ENCODE measurements at regions not wholly inside any gene's neighbourhood (a gene's known extent, or its start where the extent isn't known, plus 50 kb on each side); places are given as distances from the start of the nearest gene placed in this dataset.

DNA sequence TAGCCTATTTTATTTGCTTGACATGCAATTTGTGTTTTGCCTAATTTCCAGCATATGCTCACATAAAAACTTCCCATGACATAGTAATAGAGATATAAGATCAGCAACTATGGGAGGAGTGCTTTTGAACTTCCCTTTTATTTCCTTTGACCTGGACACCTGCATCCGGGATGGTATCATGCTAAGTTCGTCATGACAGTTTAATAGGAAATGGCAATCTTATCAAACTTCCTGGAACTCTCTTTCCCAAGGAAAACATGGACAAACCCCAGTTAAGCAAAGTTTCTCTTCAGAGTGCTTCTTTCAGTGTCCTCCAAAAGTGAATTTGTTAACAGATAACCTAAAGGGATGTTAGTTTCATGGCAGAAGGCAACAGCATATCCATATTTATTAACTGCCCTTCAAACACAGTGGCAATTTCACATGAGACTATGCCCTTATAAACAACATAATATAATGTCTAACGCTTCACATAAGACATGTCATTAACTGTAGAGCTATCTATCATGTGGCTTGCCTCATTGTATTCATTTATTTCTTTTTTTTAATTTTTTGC is 474.7 kb upstream of the SEMA3A start:
- TF ChIP-seq EP300 (IDR thresholded peaks at IDR 0.05), result no peak
- TF ChIP-seq, protein P1, sequence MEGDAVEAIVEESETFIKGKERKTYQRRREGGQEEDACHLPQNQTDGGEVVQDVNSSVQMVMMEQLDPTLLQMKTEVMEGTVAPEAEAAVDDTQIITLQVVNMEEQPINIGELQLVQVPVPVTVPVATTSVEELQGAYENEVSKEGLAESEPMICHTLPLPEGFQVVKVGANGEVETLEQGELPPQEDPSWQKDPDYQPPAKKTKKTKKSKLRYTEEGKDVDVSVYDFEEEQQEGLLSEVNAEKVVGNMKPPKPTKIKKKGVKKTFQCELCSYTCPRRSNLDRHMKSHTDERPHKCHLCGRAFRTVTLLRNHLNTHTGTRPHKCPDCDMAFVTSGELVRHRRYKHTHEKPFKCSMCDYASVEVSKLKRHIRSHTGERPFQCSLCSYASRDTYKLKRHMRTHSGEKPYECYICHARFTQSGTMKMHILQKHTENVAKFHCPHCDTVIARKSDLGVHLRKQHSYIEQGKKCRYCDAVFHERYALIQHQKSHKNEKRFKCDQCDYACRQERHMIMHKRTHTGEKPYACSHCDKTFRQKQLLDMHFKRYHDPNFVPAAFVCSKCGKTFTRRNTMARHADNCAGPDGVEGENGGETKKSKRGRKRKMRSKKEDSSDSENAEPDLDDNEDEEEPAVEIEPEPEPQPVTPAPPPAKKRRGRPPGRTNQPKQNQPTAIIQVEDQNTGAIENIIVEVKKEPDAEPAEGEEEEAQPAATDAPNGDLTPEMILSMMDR (IDR thresholded peaks at IDR 0.05), result no peak

Data from tibial nerve (tissue), 4 donors.